ENCODE measurements at regions not wholly inside any gene's neighbourhood (a gene's known extent, or its start where the extent isn't known, plus 50 kb on each side); places are given as distances from the start of the nearest gene placed in this dataset.

- DNase-seq (ENCODE audit: low read depth), result no peak
- H3K4me3 ChIP-seq (ENCODE audit: low read depth, low read length), result no peak overlapping the region
- no peak for TF ChIP-seq CTCF (conservative IDR thresholded peaks at IDR 0.05; ENCODE audit: low read depth, low read length)
These were observed 121.4 kb upstream of the ATP11B start for GRCh38 chr3:182671942-182672341.

GRCh38 chr3:182673336-182673735, 120.0 kb upstream of the ATP11B start:
- no peak for TF ChIP-seq CTCF (conservative IDR thresholded peaks at IDR 0.05; ENCODE audit: low read depth, low read length)
- no peak overlapping the region for H3K4me3 ChIP-seq (ENCODE audit: low read depth, low read length)
- DNase-seq (ENCODE audit: low read depth), result no peak

GRCh38 chr3:182682263-182683241, 110.8 kb upstream of the ATP11B start:
- DNase-seq (ENCODE audit: low read depth), result no peak
- peak overlapping the region; percentile 64 for H3K4me3 ChIP-seq (ENCODE audit: low read depth, low read length)
- no peak for TF ChIP-seq CTCF (conservative IDR thresholded peaks at IDR 0.05; ENCODE audit: low read depth, low read length)

GRCh38 chr3:182683453-182683852, 109.9 kb upstream of the ATP11B start:
- DNase-seq (ENCODE audit: low read depth), result peak; percentile 23
- TF ChIP-seq CTCF (conservative IDR thresholded peaks at IDR 0.05; ENCODE audit: low read depth, low read length), result peak; percentile 98
- H3K4me3 ChIP-seq (ENCODE audit: low read depth, low read length), result no peak overlapping the region

GRCh38 chr3:182683858-182684257, 109.4 kb upstream of the ATP11B start:
- H3K4me3 ChIP-seq (ENCODE audit: low read depth, low read length), result no peak overlapping the region
- no peak for DNase-seq (ENCODE audit: low read depth)
- no peak for TF ChIP-seq CTCF (conservative IDR thresholded peaks at IDR 0.05; ENCODE audit: low read depth, low read length)

- no peak for DNase-seq (ENCODE audit: low read depth)
These were observed 107.0 kb upstream of the ATP11B start for GRCh38 chr3:182686033-182686886.

More at GRCh38 chr3:182686033-182686886, 107.0 kb upstream of the ATP11B start:
- no peak for TF ChIP-seq CTCF (conservative IDR thresholded peaks at IDR 0.05; ENCODE audit: low read depth, low read length)
- H3K4me3 ChIP-seq (ENCODE audit: low read depth, low read length), result no peak overlapping the region
